GM23338 (cell line): ENCODE measurements at regions not wholly inside any gene's neighbourhood (a gene's known extent, or its start where the extent isn't known, plus 50 kb on each side); places are given as distances from the start of the nearest gene placed in this dataset.

Source experiments
- ATAC-seq: fragments of 200-7000 bp; cut with Tn5 transposase; 3 replicates; pipeline ENCODE4 v1.9.1; 2020
- DNase-seq: peaks from one replicate; pipeline ENCODE4 v3.0.0-alpha.2; 2015; ENCODE audit warnings: low spot score
- H2AFZ ChIP-seq: fragments of 200-600 bp; sonication (generic); 2 replicates; pipeline ENCODE4 v1.8.0; 2016; ENCODE audit warnings: antibody characterized with exemption, mild to moderate bottlenecking, moderate library complexity
- H3F3A ChIP-seq: fragments of 200-600 bp; sonication (generic); replicated peaks from 2 replicates; pipeline ENCODE4 v1.8.0; 2017; ENCODE audit warnings: antibody characterized with exemption, mixed run types, low read depth
- H3K27ac ChIP-seq: fragments of 200-600 bp; sonication (generic); 2 replicates; pipeline ENCODE4 v1.6.1; 2016; ENCODE audit warnings: low read depth
- H3K27me3 ChIP-seq: fragments of 200-600 bp; sonication (generic); 2 replicates; pipeline ENCODE4 v1.8.0; 2016; ENCODE audit warnings: mild to moderate bottlenecking, mixed run types, moderate library complexity; ENCODE audit not compliant: insufficient read depth
- H3K36me3 ChIP-seq: fragments of 200-600 bp; sonication (generic); 2 replicates; pipeline ENCODE4 v1.8.0; 2016; ENCODE audit warnings: mild to moderate bottlenecking; ENCODE audit not compliant: insufficient read depth
- H3K4me1 ChIP-seq: fragments of 200-600 bp; sonication (generic); 2 replicates; pipeline ENCODE4 v1.8.0; 2016; ENCODE audit warnings: mild to moderate bottlenecking, moderate library complexity; ENCODE audit not compliant: insufficient read depth
- H3K4me2 ChIP-seq: fragments of 200-600 bp; sonication (generic); 2 replicates; pipeline ENCODE4 v1.7.1; 2017; ENCODE audit warnings: mixed run types
- H3K4me3 ChIP-seq: fragments of 200-600 bp; sonication (generic); 2 replicates; pipeline ENCODE4 v1.6.1; 2016; ENCODE audit warnings: mixed run types
- H3K79me2 ChIP-seq: fragments of 200-600 bp; sonication (generic); replicated peaks from 2 replicates; pipeline ENCODE4 v1.8.0; 2017; ENCODE audit warnings: mild to moderate bottlenecking; ENCODE audit not compliant: insufficient read depth
- H3K9me2 ChIP-seq: fragments of 200-600 bp; sonication (generic); 2 replicates; pipeline ENCODE4 v1.8.0; 2017; ENCODE audit not compliant: insufficient read depth
- H4K20me1 ChIP-seq: fragments of 200-600 bp; sonication (generic); replicated peaks from 2 replicates; pipeline ENCODE4 v1.8.0; 2017; ENCODE audit warnings: mild to moderate bottlenecking; ENCODE audit not compliant: insufficient read depth
- H3K27ac Mint-ChIP-seq: 2 replicates; pipeline ENCODE4 v1.8.0; 2020; ENCODE audit warnings: inconsistent platforms, mild to moderate bottlenecking, moderate library complexity, mixed read lengths
- H3K27me3 Mint-ChIP-seq: 3 replicates; pipeline ENCODE4 v1.8.0; 2022; ENCODE audit warnings: low read depth, mild to moderate bottlenecking, moderate library complexity, mixed read lengths, inconsistent platforms; ENCODE audit not compliant: insufficient read depth, poor library complexity
- H3K36me3 Mint-ChIP-seq: 3 replicates; pipeline ENCODE4 v1.8.0; 2021; ENCODE audit warnings: low read depth, mild to moderate bottlenecking, inconsistent platforms, moderate library complexity, mixed read lengths
- H3K4me1 Mint-ChIP-seq: 3 replicates; pipeline ENCODE4 v1.8.0; 2020; ENCODE audit warnings: mild to moderate bottlenecking, inconsistent platforms, mixed read lengths
- H3K4me3 Mint-ChIP-seq: 3 replicates; pipeline ENCODE4 v1.8.0; 2021; ENCODE audit warnings: moderate library complexity, mild to moderate bottlenecking, inconsistent platforms, mixed read lengths
- H3K9me3 Mint-ChIP-seq: 3 replicates; pipeline ENCODE4 v1.8.0; 2020; ENCODE audit warnings: moderate library complexity, mild to moderate bottlenecking, inconsistent platforms, mixed read lengths
- CREB1 ChIP-seq: fragments of 250-450 bp; sonication (Bioruptor Pico); IDR thresholded peaks from 2 replicates; pipeline ENCODE4 v1.5.0; 2020; ENCODE audit warnings: low read depth, mild to moderate bottlenecking, moderate library complexity
- ETS1 ChIP-seq: IDR thresholded peaks from 2 replicates; pipeline ENCODE4 v1.6.1; 2016; ENCODE audit warnings: antibody characterized with exemption
- EZH2phosphoT487 ChIP-seq: fragments of 200-600 bp; sonication (generic); IDR thresholded peaks from one replicate; pipeline ENCODE4 v1.8.1; 2018; ENCODE audit warnings: antibody characterized with exemption; ENCODE audit not compliant: unreplicated experiment
- JUNB ChIP-seq: IDR thresholded peaks from one replicate; pipeline ENCODE4 v1.6.1; 2016; ENCODE audit warnings: antibody characterized with exemption; ENCODE audit not compliant: unreplicated experiment
- NANOG ChIP-seq: IDR thresholded peaks from 2 replicates; pipeline ENCODE4 v1.6.1; 2016; ENCODE audit warnings: antibody characterized with exemption, borderline replicate concordance
- POLR2AphosphoS5 ChIP-seq: IDR thresholded peaks from 2 replicates; pipeline ENCODE4 v1.6.1; 2016; ENCODE audit warnings: antibody characterized with exemption, low read depth
- ZNF114 ChIP-seq: fragments of 250-450 bp; sonication (Bioruptor Pico); IDR thresholded peaks from 2 replicates; pipeline ENCODE4 v1.5.0; 2020; ENCODE audit warnings: mild to moderate bottlenecking, moderate library complexity
- ZNF331 ChIP-seq: fragments of 250-450 bp; sonication (Bioruptor Pico); IDR thresholded peaks from 2 replicates; pipeline ENCODE4 v1.5.0; 2020; ENCODE audit warnings: low read depth, mild to moderate bottlenecking, moderate library complexity
- ZNF462 ChIP-seq: fragments of 250-450 bp; sonication (Bioruptor Pico); IDR thresholded peaks from 2 replicates; pipeline ENCODE4 v1.5.0; 2020; ENCODE audit warnings: mild to moderate bottlenecking, moderate library complexity
- TF ChIP-seq, protein P1 (sequence below): IDR thresholded peaks from one replicate; pipeline ENCODE4 v1.6.1; 2018; ENCODE audit warnings: antibody characterized with exemption; ENCODE audit not compliant: unreplicated experiment
- TF ChIP-seq, protein P2 (sequence below), 2 experiments: fragments of 200-600 bp in 1 of 2; sonication (generic) in 1 of 2; conservative IDR thresholded peaks; 2 replicates each; pipeline versions ENCODE4 v1.5.1 to v1.6.1; 2016 to 2017; ENCODE audit warnings: antibody characterized with exemption in 2 of 2, low read depth in 2 of 2, mild to moderate bottlenecking in 2 of 2, moderate library complexity in 1 of 2

DNA sequence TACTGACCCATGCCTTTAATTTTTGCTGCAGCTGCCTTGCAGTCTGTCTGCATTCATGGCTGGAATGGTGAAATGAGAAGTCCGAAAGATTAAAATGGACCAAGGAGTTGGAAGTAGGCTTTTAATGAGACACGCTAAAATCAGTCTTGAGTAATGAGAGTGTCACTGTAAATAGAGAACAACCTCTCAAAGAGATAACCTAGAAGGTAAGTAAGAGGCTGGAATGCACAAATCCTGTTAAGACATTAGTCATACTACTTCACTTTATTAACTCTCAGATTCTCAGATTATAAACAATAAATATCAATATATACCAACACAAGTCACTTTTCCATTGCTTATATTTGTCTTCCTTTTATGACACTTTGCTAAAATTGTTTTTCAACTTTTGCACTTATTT, 880.6 kb upstream of the C9orf72 start (continued):
- no peak for TF ChIP-seq ETS1
- TF ChIP-seq CREB1 (CRISPR knock-in tag), result no peak
- no peak for TF ChIP-seq POLR2AphosphoS5
- no peak for TF ChIP-seq NANOG
- TF ChIP-seq ZNF331 (CRISPR knock-in tag), result no peak
- TF ChIP-seq, protein P1, sequence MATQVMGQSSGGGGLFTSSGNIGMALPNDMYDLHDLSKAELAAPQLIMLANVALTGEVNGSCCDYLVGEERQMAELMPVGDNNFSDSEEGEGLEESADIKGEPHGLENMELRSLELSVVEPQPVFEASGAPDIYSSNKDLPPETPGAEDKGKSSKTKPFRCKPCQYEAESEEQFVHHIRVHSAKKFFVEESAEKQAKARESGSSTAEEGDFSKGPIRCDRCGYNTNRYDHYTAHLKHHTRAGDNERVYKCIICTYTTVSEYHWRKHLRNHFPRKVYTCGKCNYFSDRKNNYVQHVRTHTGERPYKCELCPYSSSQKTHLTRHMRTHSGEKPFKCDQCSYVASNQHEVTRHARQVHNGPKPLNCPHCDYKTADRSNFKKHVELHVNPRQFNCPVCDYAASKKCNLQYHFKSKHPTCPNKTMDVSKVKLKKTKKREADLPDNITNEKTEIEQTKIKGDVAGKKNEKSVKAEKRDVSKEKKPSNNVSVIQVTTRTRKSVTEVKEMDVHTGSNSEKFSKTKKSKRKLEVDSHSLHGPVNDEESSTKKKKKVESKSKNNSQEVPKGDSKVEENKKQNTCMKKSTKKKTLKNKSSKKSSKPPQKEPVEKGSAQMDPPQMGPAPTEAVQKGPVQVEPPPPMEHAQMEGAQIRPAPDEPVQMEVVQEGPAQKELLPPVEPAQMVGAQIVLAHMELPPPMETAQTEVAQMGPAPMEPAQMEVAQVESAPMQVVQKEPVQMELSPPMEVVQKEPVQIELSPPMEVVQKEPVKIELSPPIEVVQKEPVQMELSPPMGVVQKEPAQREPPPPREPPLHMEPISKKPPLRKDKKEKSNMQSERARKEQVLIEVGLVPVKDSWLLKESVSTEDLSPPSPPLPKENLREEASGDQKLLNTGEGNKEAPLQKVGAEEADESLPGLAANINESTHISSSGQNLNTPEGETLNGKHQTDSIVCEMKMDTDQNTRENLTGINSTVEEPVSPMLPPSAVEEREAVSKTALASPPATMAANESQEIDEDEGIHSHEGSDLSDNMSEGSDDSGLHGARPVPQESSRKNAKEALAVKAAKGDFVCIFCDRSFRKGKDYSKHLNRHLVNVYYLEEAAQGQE, result no peak
- TF ChIP-seq, protein P2, sequence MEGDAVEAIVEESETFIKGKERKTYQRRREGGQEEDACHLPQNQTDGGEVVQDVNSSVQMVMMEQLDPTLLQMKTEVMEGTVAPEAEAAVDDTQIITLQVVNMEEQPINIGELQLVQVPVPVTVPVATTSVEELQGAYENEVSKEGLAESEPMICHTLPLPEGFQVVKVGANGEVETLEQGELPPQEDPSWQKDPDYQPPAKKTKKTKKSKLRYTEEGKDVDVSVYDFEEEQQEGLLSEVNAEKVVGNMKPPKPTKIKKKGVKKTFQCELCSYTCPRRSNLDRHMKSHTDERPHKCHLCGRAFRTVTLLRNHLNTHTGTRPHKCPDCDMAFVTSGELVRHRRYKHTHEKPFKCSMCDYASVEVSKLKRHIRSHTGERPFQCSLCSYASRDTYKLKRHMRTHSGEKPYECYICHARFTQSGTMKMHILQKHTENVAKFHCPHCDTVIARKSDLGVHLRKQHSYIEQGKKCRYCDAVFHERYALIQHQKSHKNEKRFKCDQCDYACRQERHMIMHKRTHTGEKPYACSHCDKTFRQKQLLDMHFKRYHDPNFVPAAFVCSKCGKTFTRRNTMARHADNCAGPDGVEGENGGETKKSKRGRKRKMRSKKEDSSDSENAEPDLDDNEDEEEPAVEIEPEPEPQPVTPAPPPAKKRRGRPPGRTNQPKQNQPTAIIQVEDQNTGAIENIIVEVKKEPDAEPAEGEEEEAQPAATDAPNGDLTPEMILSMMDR (conservative IDR thresholded peaks at IDR 0.05; ENCODE audit: low read depth in 2 of 2), result no peak
- TF ChIP-seq ZNF114, result no peak

DNA sequence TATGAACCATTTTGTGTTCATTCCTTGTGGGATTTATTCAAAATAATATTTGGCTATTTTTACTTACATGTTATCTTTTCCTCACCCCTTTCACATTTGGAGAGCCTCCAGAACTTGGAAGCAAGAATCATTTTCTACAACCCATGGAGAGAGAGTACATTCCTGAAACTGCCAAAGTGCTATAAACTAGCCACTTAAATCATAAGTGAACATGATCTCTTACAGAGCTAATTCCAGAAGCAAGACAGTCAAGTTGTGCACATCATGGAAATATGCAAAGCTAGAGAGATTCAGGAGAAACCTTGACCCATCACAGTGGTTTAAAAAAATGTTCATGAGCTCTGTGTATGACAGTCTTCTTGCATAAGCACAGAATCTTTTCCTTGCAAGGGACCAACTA, 883.6 kb upstream of the C9orf72 start:
- no peaks in the 10 kb centered on the region for H3K4me1 ChIP-seq
- H4K20me1 ChIP-seq, result no peaks in the 10 kb centered on the region
- H3K4me3 Mint-ChIP-seq, result no peak overlapping the region
- DNase-seq (no peak), ATAC-seq (no peak)
- H3K9me2 ChIP-seq, result no peaks in the 10 kb centered on the region
- H3K4me3 ChIP-seq, result no peak overlapping the region
- H3K27ac Mint-ChIP-seq, result no peak overlapping the region
- no peak overlapping the region for H2AFZ ChIP-seq
- H3K9me3 Mint-ChIP-seq, result no peaks in the 10 kb centered on the region
- no peaks in the 10 kb centered on the region for H3K79me2 ChIP-seq
- no peaks in the 10 kb centered on the region for H3K36me3 Mint-ChIP-seq
- H3K27me3 ChIP-seq, result no peaks in the 10 kb centered on the region
- H3K36me3 ChIP-seq, result no peaks in the 10 kb centered on the region
- no peak overlapping the region for H3K27ac ChIP-seq
- no peaks in the 10 kb centered on the region for H3F3A ChIP-seq
- no peak overlapping the region for H3K4me2 ChIP-seq
- H3K4me1 Mint-ChIP-seq, result peaks cover 5% of the 10 kb centered on the region; the same call in 2 of the 3 replicates
- H3K27me3 Mint-ChIP-seq, result no peaks in the 10 kb centered on the region
- no peak for TF ChIP-seq ZNF331 (CRISPR knock-in tag)
- no peak for TF ChIP-seq EZH2phosphoT487
- TF ChIP-seq POLR2AphosphoS5, result no peak
- TF ChIP-seq ZNF462 (CRISPR knock-in tag), result no peak
- no peak for TF ChIP-seq JUNB
- no peak for TF ChIP-seq CREB1 (CRISPR knock-in tag)
- TF ChIP-seq ETS1, result no peak
